ENCODE measurements at regions not wholly inside any gene's neighbourhood (a gene's known extent, or its start where the extent isn't known, plus 50 kb on each side); places are given as distances from the start of the nearest gene placed in this dataset.

DNA sequence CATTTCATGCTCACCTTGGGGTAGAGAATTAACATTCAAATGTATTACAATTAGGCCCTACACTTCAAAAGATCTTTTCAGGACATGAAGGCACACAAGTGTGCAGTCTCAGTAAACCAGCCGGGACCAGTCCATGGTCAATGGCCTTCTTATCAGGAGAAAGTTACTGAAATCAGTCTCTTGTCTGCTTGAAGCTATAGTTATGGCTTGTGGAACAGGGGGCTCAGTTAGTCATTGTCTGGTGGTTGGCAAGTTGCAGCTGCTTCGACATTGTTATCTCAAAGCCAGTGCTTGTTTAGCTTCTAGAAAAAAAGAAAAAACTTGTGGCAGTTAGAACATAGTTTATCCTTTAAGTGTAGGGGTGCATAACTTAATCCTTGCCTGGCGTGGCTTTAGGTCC lies 213.1 kb upstream of the ACO1 start:
- in situ Hi-C loops (cut with MboI) = no loop called here
- DNase-seq (ENCODE audit: extremely low read depth in 1 of 4, low spot score in 3 of 4) (no peak), ATAC-seq (no peak)

More for the DNA sequence above, 213.1 kb upstream of the ACO1 start:
- Histone ChIP-seq H3K4me3 (no peak overlapping the region), H3K27ac (ENCODE audit: extremely low read depth, low read depth, low read length) (no peak overlapping the region), H3K9ac (ENCODE audit: insufficient read depth in 1 of 2, low read depth in 2 of 2, low read length in 2 of 2) (no peak overlapping the region), H3K36me3 (ENCODE audit: control insufficient read depth, insufficient read depth, low read length) (no peaks in the 10 kb centered on the region), H3K27me3 (ENCODE audit: control insufficient read depth in 2 of 2, insufficient read depth in 2 of 2, low read length in 2 of 2) (no peaks in the 10 kb centered on the region), H3K79me2 (ENCODE audit: control insufficient read depth, insufficient read depth, low read length) (no peaks in the 10 kb centered on the region), H3K4me1 (replicated peaks in 1 of 2; ENCODE audit: control insufficient read depth in 2 of 2, insufficient read depth in 2 of 2, low read length in 2 of 2) (no peaks in the 10 kb centered on the region), H3K4me2 (ENCODE audit: insufficient read depth, low read length) (no peak overlapping the region), H4K20me1 (replicated peaks; ENCODE audit: control insufficient read depth, insufficient read depth, low read length) (no peaks in the 10 kb centered on the region), H3K9me3 (replicated peaks; ENCODE audit: control insufficient read depth, insufficient read depth, low read depth, low read length) (no peaks in the 10 kb centered on the region), H3K9me1 (ENCODE audit: control insufficient read depth, insufficient read depth, low read length) (no peaks in the 10 kb centered on the region), H2AFZ (ENCODE audit: low read depth, low read length) (no peak overlapping the region)
- POLR2A ChIA-PET = no interaction called here
- WGBS (ENCODE audit: insufficient coverage, low coverage, missing lambda C conversion rate) = 0% methylated on average over 1 of the region's 3 CpGs
- no TSS peak for BruUV-seq (replicated peaks)
- TF ChIP-seq, protein P1, sequence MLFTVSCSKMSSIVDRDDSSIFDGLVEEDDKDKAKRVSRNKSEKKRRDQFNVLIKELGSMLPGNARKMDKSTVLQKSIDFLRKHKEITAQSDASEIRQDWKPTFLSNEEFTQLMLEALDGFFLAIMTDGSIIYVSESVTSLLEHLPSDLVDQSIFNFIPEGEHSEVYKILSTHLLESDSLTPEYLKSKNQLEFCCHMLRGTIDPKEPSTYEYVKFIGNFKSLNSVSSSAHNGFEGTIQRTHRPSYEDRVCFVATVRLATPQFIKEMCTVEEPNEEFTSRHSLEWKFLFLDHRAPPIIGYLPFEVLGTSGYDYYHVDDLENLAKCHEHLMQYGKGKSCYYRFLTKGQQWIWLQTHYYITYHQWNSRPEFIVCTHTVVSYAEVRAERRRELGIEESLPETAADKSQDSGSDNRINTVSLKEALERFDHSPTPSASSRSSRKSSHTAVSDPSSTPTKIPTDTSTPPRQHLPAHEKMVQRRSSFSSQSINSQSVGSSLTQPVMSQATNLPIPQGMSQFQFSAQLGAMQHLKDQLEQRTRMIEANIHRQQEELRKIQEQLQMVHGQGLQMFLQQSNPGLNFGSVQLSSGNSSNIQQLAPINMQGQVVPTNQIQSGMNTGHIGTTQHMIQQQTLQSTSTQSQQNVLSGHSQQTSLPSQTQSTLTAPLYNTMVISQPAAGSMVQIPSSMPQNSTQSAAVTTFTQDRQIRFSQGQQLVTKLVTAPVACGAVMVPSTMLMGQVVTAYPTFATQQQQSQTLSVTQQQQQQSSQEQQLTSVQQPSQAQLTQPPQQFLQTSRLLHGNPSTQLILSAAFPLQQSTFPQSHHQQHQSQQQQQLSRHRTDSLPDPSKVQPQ (CRISPR knock-in tag; IDR thresholded peaks at IDR 0.05; ENCODE audit: borderline replicate concordance) = no peak
- no peak for TF ChIP-seq PHF20 (IDR thresholded peaks at IDR 0.05; ENCODE audit: partially characterized antibody)
- no peak for TF ChIP-seq TAF1 (IDR thresholded peaks at IDR 0.05; ENCODE audit: control insufficient read depth, extremely low read depth, insufficient read depth, low read length, severe bottlenecking)
- no peak for TF ChIP-seq HDAC3 (IDR thresholded peaks at IDR 0.05; ENCODE audit: borderline replicate concordance, partially characterized antibody)
- TF ChIP-seq HNRNPL (IDR thresholded peaks at IDR 0.05; ENCODE audit: low read depth, low read length) = no peak
- TF ChIP-seq, protein P2, sequence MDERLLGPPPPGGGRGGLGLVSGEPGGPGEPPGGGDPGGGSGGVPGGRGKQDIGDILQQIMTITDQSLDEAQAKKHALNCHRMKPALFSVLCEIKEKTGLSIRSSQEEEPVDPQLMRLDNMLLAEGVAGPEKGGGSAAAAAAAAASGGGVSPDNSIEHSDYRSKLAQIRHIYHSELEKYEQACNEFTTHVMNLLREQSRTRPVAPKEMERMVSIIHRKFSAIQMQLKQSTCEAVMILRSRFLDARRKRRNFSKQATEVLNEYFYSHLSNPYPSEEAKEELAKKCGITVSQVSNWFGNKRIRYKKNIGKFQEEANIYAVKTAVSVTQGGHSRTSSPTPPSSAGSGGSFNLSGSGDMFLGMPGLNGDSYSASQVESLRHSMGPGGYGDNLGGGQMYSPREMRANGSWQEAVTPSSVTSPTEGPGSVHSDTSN (CRISPR knock-in tag; IDR thresholded peaks at IDR 0.05; ENCODE audit: low read depth) = no peak
- TF ChIP-seq, protein P2 (tag; conservative IDR thresholded peaks at IDR 0.05; ENCODE audit: low read depth) = no peak
- no peak for TF ChIP-seq SNIP1 (IDR thresholded peaks at IDR 0.05; ENCODE audit: low read depth)
- intact Hi-C loops (cut with micrococcal nuclease) = no loop called here
- no peak for FAIRE-seq
- CTCF ChIA-PET (ENCODE audit: low intra/inter-chr PET ratio) = no interaction called here

Measured in K562 (cell line).